Cardiac fibroblast (primary cell): ENCODE measurements at regions not wholly inside any gene's neighbourhood (a gene's known extent, or its start where the extent isn't known, plus 50 kb on each side); places are given as distances from the start of the nearest gene placed in this dataset.

Experiments used
- DNase-seq, 2 donors: peaks; one replicate each; pipeline versions ENCODE4 v3.0.0 to v3.0.0-alpha.2; 2010; ENCODE audit warnings: low read depth in 2 of 2
- H3K4me3 ChIP-seq, 2 donors: replicated peaks in 1 of 2; 1 replicate in 1 of 2; 2 replicates in 1 of 2; pipeline ENCODE4 v1.5.1; 2011; ENCODE audit warnings: low read depth in 2 of 2, low read length in 2 of 2, mild to moderate bottlenecking in 2 of 2, moderate library complexity in 1 of 2
- CTCF ChIP-seq: IDR thresholded peaks from one replicate; pipeline ENCODE4 v1.5.1; 2011; ENCODE audit warnings: low read depth, mild to moderate bottlenecking, low read length, inconsistent platforms

- TF ChIP-seq CTCF: no peak
- no peak for DNase-seq
- no peak overlapping the region for H3K4me3 ChIP-seq
Measured at GRCh38 chr4:123283371-123283895, 113.2 kb upstream of the SPRY1 start.

- DNase-seq: peak; percentile 11 to 14
- H3K4me3 ChIP-seq: no peak overlapping the region
- no peak for TF ChIP-seq CTCF
Measured at GRCh38 chr4:123284168-123284567, 112.4 kb upstream of the SPRY1 start.

- no peak for TF ChIP-seq CTCF
- no peak for DNase-seq
Measured at GRCh38 chr4:123286903-123287466, 109.6 kb upstream of the SPRY1 start.

GRCh38 chr4:123288309-123289025, 108.1 kb upstream of the SPRY1 start:
- TF ChIP-seq CTCF: no peak
- DNase-seq: no peak
- H3K4me3 ChIP-seq: no peak overlapping the region

More at GRCh38 chr4:123286903-123287466, 109.6 kb upstream of the SPRY1 start:
- H3K4me3 ChIP-seq: no peak overlapping the region

GRCh38 chr4:123291329-123291728, 105.3 kb upstream of the SPRY1 start:
- no peak for TF ChIP-seq CTCF
- peak in 1 of 2 donors; percentile 9 for DNase-seq
- no peak overlapping the region for H3K4me3 ChIP-seq

- TF ChIP-seq CTCF: no peak
Measured at GRCh38 chr4:123297836-123298235, 98.8 kb upstream of the SPRY1 start.

More at GRCh38 chr4:123297836-123298235, 98.8 kb upstream of the SPRY1 start:
- no peak for DNase-seq
- no peak overlapping the region for H3K4me3 ChIP-seq
